ENCODE measurements at regions not wholly inside any gene's neighbourhood (a gene's known extent, or its start where the extent isn't known, plus 50 kb on each side); places are given as distances from the start of the nearest gene placed in this dataset.

DNA sequence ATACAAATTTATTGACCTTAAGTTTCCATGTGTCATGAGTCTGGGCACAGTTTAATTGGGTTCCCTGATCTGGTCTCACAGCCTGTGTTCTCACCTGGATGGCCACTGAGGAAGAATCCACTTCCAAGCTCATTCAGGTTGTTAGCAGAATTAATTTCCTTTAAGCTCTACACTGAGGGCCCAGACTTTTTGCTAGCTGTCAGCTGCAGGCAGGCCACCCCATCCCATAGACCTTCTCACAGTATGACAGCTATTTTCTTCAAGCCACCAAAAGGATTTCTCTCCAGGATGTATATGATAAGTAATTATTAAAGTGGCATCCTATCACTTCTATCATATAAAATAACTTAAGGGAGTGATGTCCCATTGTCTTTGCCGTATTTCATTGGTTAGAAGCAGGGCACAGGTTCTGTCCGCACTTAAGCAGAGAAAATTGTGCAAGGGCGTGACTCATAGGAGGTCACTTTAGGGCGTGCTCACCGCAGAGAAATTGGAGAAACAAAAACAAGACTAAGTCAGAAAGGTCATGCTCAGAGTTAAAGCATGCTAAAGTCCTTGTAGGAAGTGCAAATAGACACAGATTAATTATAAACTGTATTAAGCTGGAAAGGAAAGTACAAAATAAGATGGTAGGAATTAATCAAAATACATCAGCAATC lies 109.9 kb downstream of the AHR start:
- TF ChIP-seq, protein P1, sequence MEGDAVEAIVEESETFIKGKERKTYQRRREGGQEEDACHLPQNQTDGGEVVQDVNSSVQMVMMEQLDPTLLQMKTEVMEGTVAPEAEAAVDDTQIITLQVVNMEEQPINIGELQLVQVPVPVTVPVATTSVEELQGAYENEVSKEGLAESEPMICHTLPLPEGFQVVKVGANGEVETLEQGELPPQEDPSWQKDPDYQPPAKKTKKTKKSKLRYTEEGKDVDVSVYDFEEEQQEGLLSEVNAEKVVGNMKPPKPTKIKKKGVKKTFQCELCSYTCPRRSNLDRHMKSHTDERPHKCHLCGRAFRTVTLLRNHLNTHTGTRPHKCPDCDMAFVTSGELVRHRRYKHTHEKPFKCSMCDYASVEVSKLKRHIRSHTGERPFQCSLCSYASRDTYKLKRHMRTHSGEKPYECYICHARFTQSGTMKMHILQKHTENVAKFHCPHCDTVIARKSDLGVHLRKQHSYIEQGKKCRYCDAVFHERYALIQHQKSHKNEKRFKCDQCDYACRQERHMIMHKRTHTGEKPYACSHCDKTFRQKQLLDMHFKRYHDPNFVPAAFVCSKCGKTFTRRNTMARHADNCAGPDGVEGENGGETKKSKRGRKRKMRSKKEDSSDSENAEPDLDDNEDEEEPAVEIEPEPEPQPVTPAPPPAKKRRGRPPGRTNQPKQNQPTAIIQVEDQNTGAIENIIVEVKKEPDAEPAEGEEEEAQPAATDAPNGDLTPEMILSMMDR (conservative IDR thresholded peaks at IDR 0.05) = no peak
- no peak for TF ChIP-seq ZFX (IDR thresholded peaks at IDR 0.05)
